Uterus (tissue), 3 donors: ENCODE measurements at regions not wholly inside any gene's neighbourhood (a gene's known extent, or its start where the extent isn't known, plus 50 kb on each side); places are given as distances from the start of the nearest gene placed in this dataset.

Source experiments
- DNase-seq, 2 donors: peaks; one replicate each; pipeline ENCODE4 v3.0.0-alpha.2; 2019 to 2020
- H3K27ac ChIP-seq, 2 donors: fragments of 200-600 bp; sonication (generic); 1 replicate in 1 of 2; 2 replicates in 1 of 2; pipeline ENCODE4 v1.5.1; 2016 to 2018
- H3K27me3 ChIP-seq, 2 donors: fragments of 200-600 bp; sonication (generic); one replicate each; pipeline ENCODE4 v1.5.1; 2018 to 2019; ENCODE audit warnings: control low read depth in 1 of 2
- H3K36me3 ChIP-seq, 2 donors: fragments of 200-600 bp; sonication (generic); one replicate each; pipeline ENCODE4 v1.5.1; 2019; ENCODE audit warnings: control low read depth in 1 of 2
- H3K4me1 ChIP-seq, 2 donors: fragments of 200-600 bp; sonication (generic); one replicate each; pipeline ENCODE4 v1.5.1; 2018 to 2019; ENCODE audit warnings: control low read depth in 1 of 2
- H3K4me3 ChIP-seq, 2 donors: fragments of 200-600 bp; sonication (generic); 1 replicate in 1 of 2; 2 replicates in 1 of 2; pipeline ENCODE4 v1.5.1; 2018 to 2019; ENCODE audit warnings: mild to moderate bottlenecking in 1 of 2
- H3K9me3 ChIP-seq, 2 donors: fragments of 200-600 bp; sonication (generic); one replicate each; pipeline ENCODE4 v1.5.1; 2019; ENCODE audit warnings: control low read depth in 1 of 2
- CTCF ChIP-seq, 4 experiments: fragments of 200-600 bp in 2 of 4; fragments of 450-650 bp in 2 of 4; sonication (generic) in 2 of 4; IDR thresholded peaks; one replicate each; pipeline ENCODE4 v1.5.1; 2016 to 2019; ENCODE audit warnings: antibody characterized with exemption in 4 of 4, mild to moderate bottlenecking in 2 of 4, moderate library complexity in 1 of 4
- POLR2A ChIP-seq, 2 donors: fragments of 450-650 bp; IDR thresholded peaks; one replicate each; pipeline ENCODE4 v1.6.1; 2016; ENCODE audit warnings: antibody characterized with exemption in 2 of 2, mild to moderate bottlenecking in 1 of 2, moderate library complexity in 1 of 2
- intact Hi-C: fragments of 100-400 bp; cut with DNase I; formaldehyde crosslinking; loops from one replicate; pipeline ENCODE4 v1.15.1; 2023; ENCODE audit warnings: low total_unique reads
- donor health status: DM: yes; HTN: yes; CAD: no.

DNA sequence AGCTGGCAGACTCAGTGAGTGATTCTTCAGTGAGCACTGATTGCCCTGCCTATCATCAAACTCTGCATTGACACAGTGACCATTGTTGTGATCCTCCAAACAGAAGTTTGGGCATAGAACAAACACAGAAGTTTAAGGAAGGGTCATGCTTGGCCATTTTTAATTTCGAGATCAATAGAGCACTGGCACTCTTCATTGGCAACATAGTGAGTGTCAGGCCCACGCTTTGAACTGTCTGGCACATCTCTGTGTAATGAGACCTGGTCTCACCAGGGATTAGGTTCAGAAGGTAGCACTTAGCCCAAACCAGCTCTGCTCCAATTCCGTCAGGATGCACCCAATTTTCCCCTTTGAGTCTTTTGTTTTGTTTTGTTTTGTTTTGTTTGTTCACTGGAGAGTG is 127.1 kb upstream of the MOCS2 start:
- no peaks in the 10 kb centered on the region for H3K9me3 ChIP-seq
- TF ChIP-seq CTCF (IDR thresholded peaks at IDR 0.05) (no peak), POLR2A (IDR thresholded peaks at IDR 0.05) (no peak)
- H3K4me3 ChIP-seq: no peak overlapping the region
- intact Hi-C loops: no loop called here
- no peaks in the 10 kb centered on the region for H3K36me3 ChIP-seq
- no peak for DNase-seq
- H3K27me3 ChIP-seq: no peaks in the 10 kb centered on the region
- H3K4me1 ChIP-seq: no peaks in the 10 kb centered on the region
- no peak overlapping the region for H3K27ac ChIP-seq

GRCh38 chr5:53237876-53238275 is 128.3 kb upstream of the MOCS2 start:
- intact Hi-C loops: no loop called here
- H3K36me3 ChIP-seq: no peaks in the 10 kb centered on the region
- TF ChIP-seq CTCF (IDR thresholded peaks at IDR 0.05) (no peak), POLR2A (IDR thresholded peaks at IDR 0.05) (no peak)

GRCh38 chr5:53239301-53239990 is 129.9 kb upstream of the MOCS2 start:
- Histone ChIP-seq H3K4me3 (no peak overlapping the region), H3K36me3 (no peaks in the 10 kb centered on the region), H3K27me3 (no peaks in the 10 kb centered on the region), H3K9me3 (no peaks in the 10 kb centered on the region), H3K4me1 (no peaks in the 10 kb centered on the region), H3K27ac (no peak overlapping the region)
- intact Hi-C loops: no loop called here
- no peak for DNase-seq
- no peak for TF ChIP-seq CTCF (IDR thresholded peaks at IDR 0.05)
- no peak for TF ChIP-seq POLR2A (IDR thresholded peaks at IDR 0.05)

More at GRCh38 chr5:53237876-53238275, 128.3 kb upstream of the MOCS2 start:
- no peak for DNase-seq
- no peaks in the 10 kb centered on the region for H3K4me1 ChIP-seq
- H3K4me3 ChIP-seq: no peak overlapping the region
- no peaks in the 10 kb centered on the region for H3K27me3 ChIP-seq
- H3K9me3 ChIP-seq: no peaks in the 10 kb centered on the region
- no peak overlapping the region for H3K27ac ChIP-seq

GRCh38 chr5:53240661-53241060 is 131.1 kb upstream of the MOCS2 start:
- no peak for DNase-seq
- Histone ChIP-seq H3K27ac (no peak overlapping the region), H3K4me1 (no peaks in the 10 kb centered on the region), H3K4me3 (no peak overlapping the region), H3K36me3 (no peaks in the 10 kb centered on the region), H3K9me3 (no peaks in the 10 kb centered on the region), H3K27me3 (no peaks in the 10 kb centered on the region)
- intact Hi-C loops: no loop called here
- TF ChIP-seq POLR2A (IDR thresholded peaks at IDR 0.05) (no peak), CTCF (IDR thresholded peaks at IDR 0.05) (no peak)

DNA sequence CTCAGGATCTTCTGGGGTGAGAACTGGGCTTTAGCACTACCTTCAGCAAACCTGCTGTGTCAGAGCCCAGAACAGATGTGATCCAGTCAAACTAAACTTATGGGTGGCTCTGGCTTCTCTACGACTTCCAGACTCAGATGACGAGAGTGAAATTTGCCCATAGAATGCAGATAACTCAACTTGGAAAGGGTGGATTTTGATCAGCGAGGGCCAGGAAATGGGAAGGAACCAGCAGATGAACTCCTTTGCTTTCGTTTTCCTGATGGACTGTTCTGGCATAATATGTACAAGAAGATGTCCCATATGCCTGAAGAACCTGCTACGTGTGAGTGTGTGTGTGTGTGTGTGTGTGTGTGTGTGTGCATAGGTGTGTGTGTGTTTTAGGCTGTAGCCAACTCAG is 132.0 kb upstream of the MOCS2 start:
- Histone ChIP-seq H3K4me3 (no peak overlapping the region), H3K27ac (no peak overlapping the region), H3K27me3 (no peaks in the 10 kb centered on the region), H3K36me3 (no peaks in the 10 kb centered on the region), H3K9me3 (no peaks in the 10 kb centered on the region), H3K4me1 (no peaks in the 10 kb centered on the region)
- no peak for TF ChIP-seq CTCF (IDR thresholded peaks at IDR 0.05)
- no peak for TF ChIP-seq POLR2A (IDR thresholded peaks at IDR 0.05)
- DNase-seq: no peak
- intact Hi-C loops: no loop called here
